Coronary artery (tissue), 2 donors: ENCODE measurements at regions not wholly inside any gene's neighbourhood (a gene's known extent, or its start where the extent isn't known, plus 50 kb on each side); places are given as distances from the start of the nearest gene placed in this dataset.

ENCODE experiments used
- DNase-seq: peaks from one replicate; pipeline ENCODE4 v3.0.0-alpha.2; 2017; ENCODE audit warnings: low spot score
- H3K27ac ChIP-seq, 2 donors: fragments of 200-600 bp; sonication (generic); one replicate each; pipeline ENCODE4 v1.5.1; 2016 to 2019
- H3K4me3 ChIP-seq: fragments of 200-600 bp; sonication (generic); 2 replicates; pipeline ENCODE4 v1.5.1; 2016; ENCODE audit warnings: mild to moderate bottlenecking, moderate library complexity
- TF ChIP-seq, protein P1 (sequence below): fragments of 200-600 bp; sonication (generic); IDR thresholded peaks from one replicate; pipeline ENCODE4 v1.5.1; 2019; ENCODE audit warnings: antibody characterized with exemption

DNA sequence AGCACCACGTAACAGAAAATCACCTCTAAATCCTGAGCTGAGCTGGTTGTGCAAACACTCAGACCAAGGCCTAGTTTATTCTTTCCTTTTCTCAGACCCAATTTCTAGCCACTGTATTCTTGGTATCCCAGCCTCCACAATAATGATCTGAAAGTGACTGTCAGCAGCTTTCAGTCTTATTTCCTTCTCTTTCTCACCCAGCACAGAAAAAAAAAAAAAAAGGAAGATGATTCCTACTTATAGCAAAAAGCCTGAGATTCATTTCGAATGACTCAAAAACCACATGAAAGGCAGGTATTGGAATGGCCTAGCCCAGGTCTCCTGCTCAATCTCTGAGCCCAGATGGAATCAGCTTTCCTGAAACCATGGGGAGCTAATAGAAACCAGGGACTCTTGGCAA is 298.6 kb upstream of the PPFIA2 start:
- Histone ChIP-seq H3K27ac (no peak overlapping the region), H3K4me3 (no peak overlapping the region)
- TF ChIP-seq, protein P1, sequence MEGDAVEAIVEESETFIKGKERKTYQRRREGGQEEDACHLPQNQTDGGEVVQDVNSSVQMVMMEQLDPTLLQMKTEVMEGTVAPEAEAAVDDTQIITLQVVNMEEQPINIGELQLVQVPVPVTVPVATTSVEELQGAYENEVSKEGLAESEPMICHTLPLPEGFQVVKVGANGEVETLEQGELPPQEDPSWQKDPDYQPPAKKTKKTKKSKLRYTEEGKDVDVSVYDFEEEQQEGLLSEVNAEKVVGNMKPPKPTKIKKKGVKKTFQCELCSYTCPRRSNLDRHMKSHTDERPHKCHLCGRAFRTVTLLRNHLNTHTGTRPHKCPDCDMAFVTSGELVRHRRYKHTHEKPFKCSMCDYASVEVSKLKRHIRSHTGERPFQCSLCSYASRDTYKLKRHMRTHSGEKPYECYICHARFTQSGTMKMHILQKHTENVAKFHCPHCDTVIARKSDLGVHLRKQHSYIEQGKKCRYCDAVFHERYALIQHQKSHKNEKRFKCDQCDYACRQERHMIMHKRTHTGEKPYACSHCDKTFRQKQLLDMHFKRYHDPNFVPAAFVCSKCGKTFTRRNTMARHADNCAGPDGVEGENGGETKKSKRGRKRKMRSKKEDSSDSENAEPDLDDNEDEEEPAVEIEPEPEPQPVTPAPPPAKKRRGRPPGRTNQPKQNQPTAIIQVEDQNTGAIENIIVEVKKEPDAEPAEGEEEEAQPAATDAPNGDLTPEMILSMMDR = no peak
- no peak for DNase-seq

DNA sequence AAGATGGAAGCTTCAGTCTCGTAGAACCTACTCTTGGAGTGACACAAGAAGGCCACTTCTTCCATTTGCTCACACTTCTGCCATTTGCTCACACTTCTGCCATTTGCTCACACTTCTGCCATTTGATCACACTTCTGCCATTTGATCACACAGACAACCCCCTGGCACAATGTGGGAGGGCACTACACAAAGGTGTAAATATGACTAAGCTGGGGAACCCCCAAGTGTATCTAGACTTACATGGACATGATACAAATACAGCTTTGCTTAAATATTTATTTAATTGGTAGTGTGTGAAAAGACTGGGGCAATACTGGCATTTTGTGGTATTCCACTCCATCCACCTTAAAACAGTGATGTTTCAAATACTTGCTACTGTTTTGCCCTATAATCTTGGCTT is 296.2 kb upstream of the PPFIA2 start:
- DNase-seq = no peak
- no peak overlapping the region for H3K4me3 ChIP-seq
- TF ChIP-seq, protein P1 = no peak

DNA sequence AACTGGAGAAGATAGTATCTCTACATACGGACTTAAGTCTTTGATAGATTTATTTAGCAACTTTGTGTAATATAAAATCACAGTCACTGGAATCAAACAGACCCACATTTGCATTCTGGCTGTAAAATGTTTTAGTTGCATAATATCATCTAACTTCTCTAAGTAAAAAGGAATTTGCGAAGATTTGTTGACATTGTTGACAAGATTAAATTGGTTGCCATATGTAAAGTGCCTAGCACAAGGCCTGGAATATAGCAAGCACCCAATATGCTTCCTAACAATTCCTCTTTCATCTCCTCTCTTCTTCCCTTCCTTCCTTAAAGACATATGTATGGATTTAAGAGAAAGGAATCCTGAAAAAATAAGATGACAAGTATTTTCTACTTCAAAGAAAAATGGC is 295.4 kb upstream of the PPFIA2 start:
- DNase-seq = no peak
- TF ChIP-seq, protein P1 = no peak
- Histone ChIP-seq H3K4me3 (no peak overlapping the region), H3K27ac (no peak overlapping the region)

More for the DNA sequence above, 296.2 kb upstream of the PPFIA2 start:
- H3K27ac ChIP-seq = no peak overlapping the region

DNA sequence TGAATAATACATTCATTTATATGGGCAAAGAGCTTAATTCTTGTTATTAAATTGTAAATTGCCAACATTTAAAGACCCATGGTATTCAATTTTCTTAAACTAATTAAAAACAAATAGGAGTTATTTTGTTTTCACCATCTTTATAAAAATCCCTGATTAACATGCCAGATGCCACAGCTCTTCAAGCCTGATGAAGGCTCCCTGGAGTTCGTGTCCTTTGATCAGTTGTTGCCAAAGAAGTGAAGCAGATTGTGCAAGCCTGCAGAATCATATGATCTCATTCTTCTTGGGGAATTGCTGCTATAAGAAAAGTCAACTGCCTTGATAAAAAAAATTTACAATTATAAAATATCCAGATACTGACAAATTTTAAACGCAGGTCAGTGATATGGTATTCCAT is 288.3 kb upstream of the PPFIA2 start:
- no peak for DNase-seq
- Histone ChIP-seq H3K4me3 (no peak overlapping the region), H3K27ac (no peak overlapping the region)
- TF ChIP-seq, protein P1 = no peak

DNA sequence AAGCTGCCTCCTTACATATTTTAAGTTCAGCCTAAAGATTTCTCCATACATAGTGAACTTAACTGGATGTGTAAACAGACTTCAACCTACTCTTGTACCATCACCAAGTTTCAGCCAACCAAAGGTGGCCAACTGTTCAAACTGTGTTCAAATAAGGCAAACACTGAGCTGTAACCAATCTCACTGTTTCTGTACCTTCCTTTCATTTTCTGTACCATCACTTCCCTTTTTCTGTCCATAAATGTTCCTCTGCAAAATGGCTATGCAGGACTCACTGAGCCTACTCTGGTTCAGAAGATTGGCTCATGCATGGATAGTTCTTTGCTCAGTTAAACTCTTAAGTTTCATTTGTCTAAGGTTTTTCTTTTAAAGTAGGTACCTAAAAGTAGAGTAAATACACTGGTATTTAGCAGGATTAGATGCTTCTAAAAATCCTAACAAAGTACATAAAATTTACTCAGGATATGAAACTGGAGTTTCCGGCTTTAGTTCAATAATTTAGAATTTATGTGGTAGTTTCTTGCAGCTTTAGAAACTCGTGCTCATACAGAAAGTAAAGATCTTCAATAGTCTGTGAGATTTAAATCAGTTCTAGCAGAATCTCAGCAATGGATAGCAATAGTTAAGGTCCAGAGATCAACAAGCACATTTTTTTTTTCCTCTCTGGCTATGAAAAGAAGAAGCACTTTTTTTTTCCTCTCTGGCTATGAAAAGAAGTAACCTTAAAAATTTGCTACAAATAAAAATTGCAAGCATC is 282.0 kb upstream of the PPFIA2 start:
- H3K27ac ChIP-seq = no peak overlapping the region
- TF ChIP-seq, protein P1 = no peak
- no peak overlapping the region for H3K4me3 ChIP-seq
- DNase-seq = no peak

DNA sequence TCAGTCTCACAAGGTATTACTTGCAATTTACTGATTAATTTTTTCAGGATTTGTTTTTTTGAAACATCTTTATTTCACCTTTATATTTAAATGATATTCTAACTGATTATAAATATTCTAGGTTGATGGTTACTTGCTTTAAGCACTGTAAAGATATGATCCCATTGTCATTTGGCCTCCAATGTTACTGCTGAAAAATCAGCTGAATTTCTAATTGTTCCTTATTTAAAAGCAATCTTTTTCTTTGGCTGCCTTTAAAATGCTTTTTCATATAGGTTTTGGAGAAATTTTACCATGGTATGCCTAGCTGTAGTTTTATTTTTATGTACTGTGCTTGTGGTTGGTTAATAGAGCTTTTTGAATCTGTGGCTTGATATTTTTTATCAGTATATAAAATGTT is 275.6 kb upstream of the PPFIA2 start:
- DNase-seq = no peak
- no peak overlapping the region for H3K27ac ChIP-seq
- TF ChIP-seq, protein P1 = no peak
- no peak overlapping the region for H3K4me3 ChIP-seq

DNA sequence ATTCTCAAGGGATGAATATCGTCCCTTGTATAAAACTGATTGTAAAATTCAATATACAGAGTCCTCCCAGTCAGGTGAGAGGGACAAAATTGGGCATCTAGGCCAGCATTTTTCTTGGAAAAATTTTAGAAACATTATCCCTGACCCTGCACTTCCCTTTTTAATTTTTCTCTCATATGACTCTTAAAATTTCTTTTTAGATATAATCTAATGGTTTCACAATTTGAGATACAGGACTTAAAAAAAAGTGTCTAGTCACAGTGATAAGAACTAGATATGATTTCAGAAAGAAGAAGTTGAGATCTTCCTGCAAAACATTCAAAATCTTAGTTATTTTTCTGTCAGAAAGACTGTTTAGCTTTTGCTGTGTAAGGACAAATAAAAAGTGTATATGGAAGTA is 270.8 kb upstream of the PPFIA2 start:
- no peak overlapping the region for H3K4me3 ChIP-seq
- DNase-seq = no peak
- H3K27ac ChIP-seq = no peak overlapping the region
- TF ChIP-seq, protein P1 = no peak
